Left kidney (tissue), 1 donor: ENCODE measurements at regions not wholly inside any gene's neighbourhood (a gene's known extent, or its start where the extent isn't known, plus 50 kb on each side); places are given as distances from the start of the nearest gene placed in this dataset.
"Not testable (repeated sequence)": the region's sequence is repeated elsewhere in the genome, so short reads cannot be mapped to it uniquely, and the experiment has no call there.

Source experiments
- DNase-seq: peaks from one replicate; pipeline ENCODE4 v3.0.0-alpha.2; 2013

DNA sequence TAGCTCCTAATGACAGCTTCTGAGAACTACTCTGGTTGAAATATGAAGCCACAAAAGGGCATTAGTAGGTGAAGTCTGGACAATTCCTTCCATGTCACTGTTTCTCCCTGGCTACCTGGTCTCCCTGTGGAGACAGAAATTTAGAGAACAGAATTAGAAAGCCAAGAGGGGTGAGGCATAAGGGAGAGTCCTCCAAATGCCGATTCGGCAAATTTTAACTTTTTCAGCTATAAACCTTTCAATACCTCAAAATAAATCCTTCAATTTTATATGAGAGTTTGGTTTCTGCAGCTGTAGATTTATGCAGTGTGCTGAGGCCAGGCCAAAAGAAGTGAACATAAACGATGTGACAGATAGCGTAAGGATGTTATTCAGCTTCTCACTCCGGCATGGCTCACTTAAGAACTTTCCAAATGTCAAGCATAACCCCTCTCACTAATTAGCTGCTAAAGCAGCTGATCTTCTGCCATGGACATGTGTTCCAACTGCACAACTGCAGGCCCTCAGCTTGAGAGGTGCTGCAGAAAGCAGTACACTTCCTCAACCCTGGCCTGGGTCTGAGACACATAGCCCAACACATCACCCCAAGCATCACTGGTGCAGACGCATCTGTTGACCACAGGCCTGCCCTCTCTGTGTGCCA, 247.9 kb upstream of the SOX9 start:
- DNase-seq = no peak

DNA sequence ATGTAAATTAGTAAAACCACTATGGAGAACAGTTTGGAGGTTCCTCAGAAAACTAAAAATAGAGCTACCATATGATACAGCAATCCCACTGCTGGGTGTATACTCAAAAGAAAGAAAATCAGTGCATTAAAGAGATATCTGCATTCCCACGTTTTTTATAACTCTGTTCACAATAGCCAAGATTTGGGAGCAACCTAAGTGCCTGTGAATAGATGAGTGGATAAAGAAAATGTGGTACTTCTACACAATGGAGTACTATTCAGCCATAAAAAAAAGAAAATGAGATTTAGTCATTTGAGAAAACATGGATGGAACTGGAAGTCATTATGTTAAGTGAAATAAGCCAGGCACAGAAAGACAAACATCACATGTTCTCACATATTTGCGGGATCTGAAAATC, 246.0 kb upstream of the SOX9 start:
- not testable (repeated sequence) for DNase-seq

DNA sequence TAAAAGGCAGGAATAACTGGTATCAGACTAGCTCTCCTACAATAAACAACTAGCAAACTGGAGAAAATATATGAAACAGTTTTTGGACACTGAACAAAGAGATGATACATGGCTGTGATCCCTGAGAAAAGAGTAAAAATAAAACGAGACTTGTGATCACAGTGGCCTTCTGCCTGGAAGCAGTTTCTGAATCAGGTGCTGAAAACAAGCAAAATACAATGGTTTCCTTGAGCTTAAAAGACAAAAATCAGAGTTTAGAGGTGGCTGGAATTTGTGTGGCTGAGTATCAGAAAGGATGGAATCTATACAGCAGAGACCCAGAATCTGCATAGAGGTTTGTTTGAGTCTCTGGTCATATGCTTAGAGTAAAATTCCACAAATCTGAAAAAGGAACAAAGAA, 242.5 kb upstream of the SOX9 start:
- no peak for DNase-seq

DNA sequence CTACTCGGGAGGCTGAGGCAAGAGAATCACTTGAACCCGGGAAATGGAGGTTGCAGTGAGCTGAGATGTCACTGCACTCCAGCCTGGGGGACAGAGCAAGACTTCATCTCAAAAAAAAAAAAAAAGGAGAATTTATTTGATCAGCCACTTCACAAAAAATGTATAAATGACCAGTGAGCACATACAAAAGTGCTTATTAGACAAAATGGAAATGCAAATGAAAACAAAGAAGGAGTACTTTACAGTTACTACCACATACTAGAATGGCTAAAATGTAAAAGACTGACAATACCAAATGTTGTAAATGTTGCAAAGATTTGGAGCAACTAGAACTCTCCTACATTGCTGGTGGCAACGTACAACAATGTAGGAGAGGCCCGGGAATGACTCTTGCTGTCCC, 241.8 kb upstream of the SOX9 start:
- no peak for DNase-seq

DNA sequence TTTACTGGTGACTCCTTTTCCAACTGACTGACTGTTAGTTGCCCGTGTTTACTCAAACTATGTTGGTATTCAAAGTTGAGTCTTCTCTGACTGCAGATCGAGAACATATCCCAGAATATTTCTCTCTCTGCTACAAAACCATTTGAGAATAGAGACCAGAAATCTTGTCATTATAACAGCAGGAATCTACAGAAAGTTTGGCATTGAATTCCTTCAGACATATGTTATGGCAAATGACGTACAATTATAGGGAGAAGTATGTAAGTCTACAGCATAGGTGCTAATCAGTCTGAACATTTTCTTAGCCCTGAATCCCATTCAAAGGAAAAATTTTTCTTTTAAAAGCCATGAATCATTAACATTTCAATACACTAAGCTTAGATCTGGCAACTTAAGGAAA, 239.8 kb upstream of the SOX9 start:
- no peak for DNase-seq

DNA sequence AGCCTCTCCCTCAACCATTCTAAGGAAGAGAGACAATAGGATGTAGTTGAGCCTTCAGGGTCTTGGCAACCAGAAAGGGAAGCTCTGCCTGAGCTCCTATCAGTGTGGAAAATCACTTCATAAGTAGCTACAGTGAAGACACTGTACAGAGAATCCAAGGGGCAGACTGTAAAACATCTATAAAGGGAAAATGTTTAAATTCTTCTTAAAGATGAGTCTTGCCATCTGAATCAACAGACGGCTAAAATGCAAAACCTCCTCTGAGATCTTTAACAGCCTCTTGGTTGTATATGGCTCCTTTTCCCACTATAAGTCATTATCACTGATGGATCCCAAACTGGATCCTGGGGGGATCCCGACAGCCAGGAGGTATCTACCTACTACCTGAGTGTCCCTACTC, 239.2 kb upstream of the SOX9 start:
- DNase-seq = no peak

DNA sequence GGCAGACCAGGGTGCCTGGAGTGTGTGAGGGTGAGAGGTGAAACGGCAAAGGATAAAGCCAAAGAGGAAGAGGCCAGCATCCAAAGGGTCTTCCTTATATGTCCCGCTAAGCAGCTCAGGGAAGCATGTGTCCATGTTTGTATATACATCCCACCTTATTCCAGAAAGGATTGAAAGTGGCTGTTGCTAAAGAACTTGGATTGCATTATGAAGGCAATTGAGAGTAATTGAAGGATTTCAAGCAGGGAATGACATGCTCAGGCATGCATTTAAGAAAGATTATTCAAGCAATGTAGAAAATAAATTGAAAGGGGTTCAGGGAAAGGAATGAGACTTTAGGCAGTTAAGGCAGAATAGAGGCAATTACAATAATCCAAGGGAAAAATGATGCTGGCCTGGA, 237.6 kb upstream of the SOX9 start:
- no peak for DNase-seq

DNA sequence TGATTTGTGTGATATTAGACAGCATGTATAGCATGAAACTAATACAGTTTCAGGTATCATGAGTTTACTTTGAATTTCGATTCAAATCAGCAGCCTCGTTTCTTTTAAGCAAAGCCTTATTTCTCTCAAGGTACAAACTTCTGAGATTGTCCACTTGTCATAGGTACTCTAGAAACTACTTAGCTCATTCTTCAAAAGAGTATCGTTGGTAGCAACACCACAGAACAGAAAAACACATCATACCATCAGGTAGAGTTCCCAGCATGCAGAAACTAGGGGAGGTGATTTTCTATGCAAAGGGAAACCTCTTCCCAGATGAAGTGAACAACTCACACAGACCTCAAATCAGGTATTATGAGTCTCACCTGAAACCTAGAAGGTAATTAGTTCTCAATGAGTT, 237.0 kb upstream of the SOX9 start:
- no peak for DNase-seq

- no peak for DNase-seq
These were observed 235.2 kb upstream of the SOX9 start for GRCh38 chr17:71885662-71886061.

- no peak for DNase-seq
These were observed 221.5 kb upstream of the SOX9 start for GRCh38 chr17:71899317-71899716.

GRCh38 chr17:71900621-71901229, 220.1 kb upstream of the SOX9 start:
- no peak for DNase-seq

- no peak for DNase-seq
These were observed 217.8 kb upstream of the SOX9 start for GRCh38 chr17:71902894-71903506.

DNA sequence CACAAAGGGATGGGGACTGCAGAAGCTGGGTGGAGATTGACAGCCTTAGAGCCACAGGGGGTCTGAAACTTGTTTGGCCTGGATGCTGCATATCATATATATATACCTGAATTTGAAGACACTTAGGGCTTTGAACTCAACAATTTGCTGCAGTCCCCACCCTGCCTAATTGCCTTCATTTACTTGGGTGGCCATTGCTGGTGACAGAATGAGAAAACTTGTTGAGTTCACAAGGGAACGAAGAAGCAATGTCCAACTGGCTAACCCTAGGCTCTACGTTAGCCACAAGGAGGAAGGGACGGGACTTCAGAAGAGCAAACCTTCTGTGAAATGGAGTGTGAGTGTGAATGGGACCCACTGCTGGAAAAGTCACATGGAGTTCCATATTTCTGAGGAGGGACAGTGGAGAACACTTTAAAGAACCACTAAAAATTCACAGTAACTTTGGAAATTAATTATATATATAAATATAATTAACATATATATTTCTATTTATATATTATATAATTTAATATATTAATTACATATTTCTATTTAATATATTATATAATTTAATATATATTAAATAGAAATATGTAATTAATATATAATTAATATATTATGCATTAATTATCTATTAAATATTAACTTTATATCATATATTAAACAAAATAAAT, 215.3 kb upstream of the SOX9 start:
- no peak for DNase-seq

DNA sequence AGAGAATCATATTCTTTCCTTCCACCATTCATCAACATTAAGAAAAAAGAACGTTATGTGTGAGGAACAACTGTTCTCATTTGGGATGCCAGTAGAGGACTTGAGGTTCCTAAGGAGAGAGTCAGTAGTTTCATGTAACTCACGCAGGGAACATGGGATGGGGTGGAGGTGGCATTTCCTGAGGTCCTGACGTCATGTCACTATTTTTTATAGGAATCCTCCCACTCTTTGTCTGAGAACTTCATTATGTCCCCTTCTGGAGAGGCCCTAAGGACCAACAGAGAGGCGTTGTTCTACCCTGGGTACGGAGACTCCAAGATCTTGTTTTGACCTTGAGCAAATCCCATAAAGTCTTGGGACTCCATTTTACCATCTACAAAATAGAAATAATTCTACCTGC, 211.7 kb upstream of the SOX9 start:
- DNase-seq = no peak

DNA sequence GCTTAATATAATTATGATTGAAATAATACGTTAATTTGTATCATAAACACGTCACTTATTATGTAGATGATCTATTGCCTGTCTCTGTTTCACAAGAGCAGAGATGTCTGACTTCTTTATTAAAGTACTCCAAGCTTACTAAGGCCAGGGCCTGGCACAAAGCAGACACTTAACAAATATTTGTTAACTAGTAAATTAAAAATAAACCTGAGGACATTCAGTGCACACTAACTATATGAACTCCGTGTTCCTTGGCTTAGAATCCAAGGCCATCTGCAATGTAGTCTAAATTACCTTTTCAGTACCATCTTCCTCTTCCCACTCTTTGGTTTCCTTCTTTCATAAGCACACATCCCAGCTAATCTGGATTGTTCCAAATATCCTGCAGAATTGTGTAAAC, 210.8 kb upstream of the SOX9 start:
- DNase-seq = no peak

DNA sequence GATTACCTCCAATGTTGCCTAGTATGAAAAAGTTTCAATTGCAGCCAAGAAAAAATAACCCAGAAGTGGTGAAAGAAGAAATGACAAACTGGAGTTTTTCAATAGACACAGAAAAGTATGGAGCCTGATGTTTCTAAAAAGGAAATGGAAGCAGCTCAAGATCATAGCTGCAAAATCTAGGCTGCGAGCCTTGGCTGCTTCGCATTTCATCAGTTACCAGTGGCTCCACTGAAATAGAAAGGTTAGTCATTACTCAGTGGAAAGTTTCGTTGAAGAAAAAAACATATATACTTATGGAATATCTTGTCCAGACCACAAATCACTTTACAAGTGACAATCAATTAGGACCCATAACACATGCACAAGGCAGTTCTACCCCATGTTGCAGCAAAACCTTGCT, 206.8 kb upstream of the SOX9 start:
- DNase-seq = no peak

DNA sequence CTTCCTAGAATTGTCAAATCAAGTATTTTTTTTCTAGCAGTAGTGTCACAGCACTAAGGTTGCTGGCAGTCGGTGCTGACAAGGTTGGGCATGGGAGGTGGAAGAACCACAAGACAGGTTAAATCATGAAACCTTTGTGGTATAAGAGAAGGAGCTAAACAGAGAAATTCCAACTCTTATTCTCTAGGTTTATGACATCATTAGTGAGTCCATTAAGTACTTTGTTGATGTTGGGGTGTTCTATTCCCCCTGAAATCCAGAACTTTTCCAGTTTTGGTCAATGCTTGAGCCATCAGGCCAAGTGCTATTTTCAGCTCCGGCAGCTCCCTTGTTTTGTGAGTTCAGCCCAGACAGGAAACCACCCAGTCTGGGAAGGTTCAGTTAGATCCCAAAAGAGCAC, 206.0 kb upstream of the SOX9 start:
- no peak for DNase-seq

- no peak for DNase-seq
These were observed 203.1 kb upstream of the SOX9 start for GRCh38 chr17:71917715-71918114.

DNA sequence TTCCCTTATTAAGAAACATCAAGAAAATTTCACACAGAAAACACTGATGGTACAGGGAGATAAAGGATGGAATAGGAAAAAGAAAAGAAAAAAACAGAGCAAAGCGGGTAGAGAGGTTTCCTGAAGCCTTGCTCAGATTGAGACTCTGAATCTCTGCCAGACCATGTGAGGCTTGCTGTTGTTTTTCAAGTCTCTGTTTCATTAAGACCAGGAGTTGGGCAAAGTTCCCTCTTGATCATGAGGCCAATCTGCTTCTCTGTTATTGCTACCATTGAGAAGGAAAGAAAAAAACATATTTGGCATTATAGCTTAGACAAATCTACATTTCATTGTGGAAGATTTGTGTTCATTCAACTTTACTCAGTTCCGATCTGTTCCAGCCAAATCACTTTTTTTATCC, 201.6 kb upstream of the SOX9 start:
- DNase-seq = no peak

DNA sequence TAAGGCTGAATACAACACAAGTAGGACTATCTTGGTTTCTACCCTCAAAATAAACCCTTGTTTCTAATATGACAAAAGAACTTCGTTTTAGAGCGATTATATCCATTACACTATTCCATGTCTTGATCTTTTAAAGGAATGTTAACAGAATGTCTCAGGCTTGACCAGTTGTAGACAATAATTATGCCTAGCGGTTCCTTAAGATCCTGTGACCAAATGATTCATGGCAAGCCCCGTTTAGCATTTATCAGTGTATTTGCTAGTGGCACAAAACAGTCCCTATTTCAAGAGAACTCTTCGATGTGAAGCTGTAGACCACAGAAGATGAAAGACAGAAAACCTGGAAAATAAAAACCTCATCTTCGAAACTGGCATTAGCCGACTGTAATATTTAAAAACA, 200.9 kb upstream of the SOX9 start:
- DNase-seq = no peak

DNA sequence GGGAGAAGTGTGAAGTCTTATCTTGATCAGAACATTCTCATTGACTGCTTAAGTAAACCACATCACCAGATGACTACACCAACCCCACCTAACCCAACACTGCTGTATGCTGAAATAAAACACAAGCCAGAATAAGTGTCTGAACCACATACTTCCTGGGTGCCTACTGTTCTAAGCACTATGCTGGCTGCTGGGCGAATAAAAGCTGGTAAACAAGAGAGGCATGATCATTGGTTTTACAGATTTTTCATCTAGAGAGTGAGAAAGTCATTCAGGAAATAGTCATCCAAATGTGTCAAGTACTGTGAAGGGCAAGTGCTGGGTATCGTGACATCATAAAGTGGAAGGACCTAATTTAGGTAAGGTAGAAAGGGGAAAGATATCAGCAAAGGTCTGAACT, 199.0 kb upstream of the SOX9 start:
- DNase-seq = no peak

DNA sequence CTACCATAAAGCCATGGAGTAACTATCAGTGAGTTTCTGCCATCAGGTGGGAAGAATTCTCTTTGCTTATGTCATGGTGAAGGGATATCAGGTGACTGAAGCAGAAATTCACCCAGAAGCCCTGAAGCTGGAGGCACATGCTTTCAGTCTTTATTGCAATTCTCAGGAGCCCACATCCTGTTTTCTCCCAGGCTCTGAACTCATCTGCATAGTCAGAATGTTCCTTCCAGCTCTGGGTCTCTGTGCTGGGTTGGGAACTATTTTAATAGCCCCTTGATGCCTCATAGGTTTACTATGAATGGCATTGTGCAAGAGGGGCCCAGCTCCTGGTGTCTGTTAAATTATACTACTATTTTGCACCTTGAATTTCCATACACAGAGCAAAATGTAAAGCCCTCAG, 198.4 kb upstream of the SOX9 start:
- no peak for DNase-seq

- DNase-seq = no peak
These were observed 193.9 kb upstream of the SOX9 start for GRCh38 chr17:71926746-71927398.
